Glutamatergic neuron (in vitro differentiated cells): ENCODE measurements at regions not wholly inside any gene's neighbourhood (a gene's known extent, or its start where the extent isn't known, plus 50 kb on each side); places are given as distances from the start of the nearest gene placed in this dataset.

Experiments
- DNase-seq: peaks from one replicate; pipeline ENCODE4 v3.0.0; 2022
- H3K27ac Mint-ChIP-seq: one replicate; pipeline ENCODE4 v1.8.0; 2020; ENCODE audit warnings: mild to moderate bottlenecking, mixed read lengths, inconsistent platforms; ENCODE audit not compliant: unreplicated experiment
- H3K27me3 Mint-ChIP-seq: one replicate; pipeline ENCODE4 v1.8.0; 2020; ENCODE audit warnings: mild to moderate bottlenecking, moderate library complexity, mixed read lengths, inconsistent platforms; ENCODE audit not compliant: unreplicated experiment
- H3K36me3 Mint-ChIP-seq: one replicate; pipeline ENCODE4 v1.8.0; 2020; ENCODE audit warnings: mild to moderate bottlenecking, mixed read lengths, inconsistent platforms; ENCODE audit not compliant: unreplicated experiment
- H3K4me1 Mint-ChIP-seq: one replicate; pipeline ENCODE4 v1.8.0; 2020; ENCODE audit warnings: mild to moderate bottlenecking, low read depth, mixed read lengths, inconsistent platforms; ENCODE audit not compliant: unreplicated experiment
- H3K4me3 Mint-ChIP-seq: one replicate; pipeline ENCODE4 v1.8.0; 2020; ENCODE audit warnings: mild to moderate bottlenecking, mixed read lengths, inconsistent platforms; ENCODE audit not compliant: unreplicated experiment
- H3K9me3 Mint-ChIP-seq: one replicate; pipeline ENCODE4 v1.8.0; 2020; ENCODE audit warnings: mild to moderate bottlenecking, moderate library complexity, mixed read lengths, inconsistent platforms; ENCODE audit not compliant: unreplicated experiment
- CTCF ChIP-seq: fragments of 200-600 bp; sonication (generic); IDR thresholded peaks from one replicate; pipeline ENCODE4 v1.5.0; 2021; ENCODE audit not compliant: partially characterized antibody, unreplicated experiment

DNA sequence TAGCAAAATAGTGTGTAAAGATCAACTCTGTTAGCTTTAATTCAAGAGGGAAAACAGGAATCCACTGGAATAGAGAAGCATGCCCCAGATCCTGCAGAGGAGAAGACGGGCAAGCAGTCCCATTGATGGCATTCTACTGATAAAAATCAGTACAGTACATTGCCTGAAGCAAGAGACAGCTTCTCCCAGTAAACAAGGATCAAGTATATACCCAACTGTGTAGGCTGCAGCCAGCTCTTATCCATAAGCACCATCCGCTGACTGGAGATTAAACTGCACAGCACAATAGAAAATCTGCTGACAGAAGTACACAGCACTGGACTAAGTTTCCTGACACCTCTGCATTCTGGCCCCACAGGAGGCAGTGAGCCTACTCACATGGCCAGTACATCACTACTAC, 110.1 kb downstream of the COX18 start:
- H3K9me3 Mint-ChIP-seq: peaks cover 9% of the 10 kb centered on the region
- no peaks in the 10 kb centered on the region for H3K4me1 Mint-ChIP-seq
- H3K27ac Mint-ChIP-seq: no peak overlapping the region
- H3K27me3 Mint-ChIP-seq: peaks cover 1% of the 10 kb centered on the region
- TF ChIP-seq CTCF: no peak
- DNase-seq: no peak
- H3K36me3 Mint-ChIP-seq: peaks cover 12% of the 10 kb centered on the region
- H3K4me3 Mint-ChIP-seq: no peak overlapping the region

- peaks cover 1% of the 10 kb centered on the region for H3K9me3 Mint-ChIP-seq
- TF ChIP-seq CTCF: no peak
- H3K27ac Mint-ChIP-seq: no peak overlapping the region
- H3K27me3 Mint-ChIP-seq: no peaks in the 10 kb centered on the region
- no peak for DNase-seq
- H3K4me1 Mint-ChIP-seq: no peaks in the 10 kb centered on the region
- no peaks in the 10 kb centered on the region for H3K36me3 Mint-ChIP-seq
- H3K4me3 Mint-ChIP-seq: no peak overlapping the region
Measured at GRCh38 chr4:72954811-72955210, 114.7 kb downstream of the COX18 start.

DNA sequence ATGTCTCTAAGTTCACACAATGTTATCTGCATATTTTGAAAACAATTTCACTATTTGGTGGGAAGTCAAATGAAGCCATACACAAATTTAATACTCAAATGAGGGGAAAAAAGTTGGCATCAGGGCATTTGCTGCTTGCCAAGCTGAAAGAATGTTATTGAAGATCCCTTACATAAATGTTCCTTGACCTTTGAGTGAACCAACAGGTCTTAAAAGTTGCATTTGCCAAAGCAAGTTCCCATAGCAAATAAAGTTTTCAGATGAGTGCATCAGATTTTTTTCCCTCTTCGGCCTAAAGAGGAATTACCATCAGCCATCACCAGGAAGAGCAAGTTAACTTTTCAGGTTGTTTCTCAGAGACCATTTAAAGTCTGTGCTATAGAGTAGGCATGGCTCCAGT, 115.9 kb downstream of the COX18 start:
- no peak for TF ChIP-seq CTCF
- DNase-seq: no peak
- Mint-ChIP-seq H3K9me3 (no peaks in the 10 kb centered on the region), H3K4me3 (no peak overlapping the region), H3K27me3 (no peaks in the 10 kb centered on the region), H3K27ac (no peak overlapping the region), H3K4me1 (no peaks in the 10 kb centered on the region), H3K36me3 (no peaks in the 10 kb centered on the region)

- Mint-ChIP-seq H3K27ac (no peak overlapping the region), H3K27me3 (no peaks in the 10 kb centered on the region), H3K36me3 (no peaks in the 10 kb centered on the region), H3K4me1 (no peaks in the 10 kb centered on the region), H3K9me3 (no peaks in the 10 kb centered on the region), H3K4me3 (no peak overlapping the region)
- TF ChIP-seq CTCF: no peak
- no peak for DNase-seq
Measured at GRCh38 chr4:72951628-72952027, 117.9 kb downstream of the COX18 start.

DNA sequence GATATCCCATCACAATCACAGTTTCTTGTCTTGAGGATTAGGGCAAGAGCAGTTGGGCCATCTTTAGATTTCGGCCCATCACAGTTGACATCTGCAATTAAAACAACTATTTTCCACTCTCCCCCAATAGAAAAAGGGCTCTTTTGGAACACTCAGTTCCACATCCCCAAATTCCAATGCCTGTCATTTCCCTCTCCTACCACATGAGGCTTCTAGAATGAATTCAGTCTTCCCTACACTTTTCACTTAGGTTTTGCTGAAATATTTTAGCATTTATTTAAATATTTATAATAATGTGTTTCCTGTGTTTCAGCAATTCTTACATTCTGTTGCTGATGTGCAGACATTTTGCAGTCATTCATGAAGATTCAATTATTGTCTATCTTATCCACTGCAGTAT, 118.4 kb downstream of the COX18 start:
- no peaks in the 10 kb centered on the region for H3K36me3 Mint-ChIP-seq
- H3K9me3 Mint-ChIP-seq: no peaks in the 10 kb centered on the region
- DNase-seq: no peak
- TF ChIP-seq CTCF: peak; percentile 32
- H3K4me1 Mint-ChIP-seq: no peaks in the 10 kb centered on the region
- no peaks in the 10 kb centered on the region for H3K27me3 Mint-ChIP-seq
- H3K27ac Mint-ChIP-seq: no peak overlapping the region
- H3K4me3 Mint-ChIP-seq: no peak overlapping the region
